Stimulated activated CD4-positive, alpha-beta T cell treated with anti-CD3 and anti-CD28 coated beads, Interleukin-4, amount 100 ng/mL, for 4 hours (primary cell): ENCODE measurements at regions not wholly inside any gene's neighbourhood (a gene's known extent, or its start where the extent isn't known, plus 50 kb on each side); places are given as distances from the start of the nearest gene placed in this dataset.
"Not testable (repeated sequence)": the region's sequence is repeated elsewhere in the genome, so short reads cannot be mapped to it uniquely, and the experiment has no call there.

Experiments
- DNase-seq, 2 experiments: peaks; one replicate each; pipeline ENCODE4 v3.0.0-alpha.2; 2020

GRCh38 chr1:20432341-20432740 lies 53.7 kb downstream of the CAMK2N1 start:
- no peak for DNase-seq

- DNase-seq, result no peak
These were observed 54.9 kb downstream of the CAMK2N1 start for GRCh38 chr1:20431176-20431460.

- DNase-seq, result peak; percentile 10 to 46
These were observed 55.4 kb downstream of the CAMK2N1 start for GRCh38 chr1:20430355-20431175.

DNA sequence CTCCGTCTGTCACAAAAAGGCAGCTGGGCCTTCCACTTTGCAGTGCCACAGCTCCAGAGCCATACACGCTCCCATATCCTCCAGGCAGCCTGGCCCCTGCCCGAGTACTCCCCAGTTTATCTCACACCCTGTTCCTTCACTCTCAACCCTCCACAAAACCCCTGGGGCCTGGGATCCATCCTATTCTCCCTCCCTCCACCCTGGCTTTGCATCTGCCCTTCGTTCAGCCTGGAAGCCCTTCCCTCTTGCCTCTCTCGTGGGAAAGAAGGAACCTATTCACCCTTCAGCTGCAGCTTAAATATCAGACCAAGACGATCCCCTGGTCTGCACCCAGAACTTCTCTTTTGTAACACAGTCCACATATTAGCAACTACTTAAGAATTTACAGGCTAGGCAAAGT lies 56.7 kb downstream of the CAMK2N1 start:
- no peak for DNase-seq

GRCh38 chr1:20428841-20429240 lies 57.2 kb downstream of the CAMK2N1 start:
- no peak for DNase-seq

- no peak for DNase-seq
These were observed 59.1 kb downstream of the CAMK2N1 start for GRCh38 chr1:20426923-20427322.

DNA sequence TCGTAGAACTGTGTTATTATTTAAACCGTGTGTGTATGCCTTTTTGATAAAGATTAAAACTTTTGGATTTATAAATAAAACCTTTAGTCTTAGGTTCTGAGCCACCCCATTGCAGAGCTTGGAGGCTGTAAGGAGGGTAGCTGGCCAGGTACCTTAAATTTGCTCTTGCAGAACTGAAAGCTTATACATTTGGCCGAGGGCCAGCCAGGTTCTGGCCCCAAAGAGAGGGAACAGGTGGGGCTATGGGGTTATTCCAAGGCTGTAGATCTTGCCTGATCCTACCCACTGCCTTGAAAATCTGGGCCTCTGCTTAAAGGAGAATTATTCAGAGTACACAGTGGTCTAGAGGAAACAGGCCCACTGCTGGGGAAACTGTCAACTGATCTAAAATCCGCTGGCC lies 59.6 kb downstream of the CAMK2N1 start:
- DNase-seq, result no peak

GRCh38 chr1:20425622-20426021 lies 60.4 kb downstream of the CAMK2N1 start:
- DNase-seq, result no peak

DNA sequence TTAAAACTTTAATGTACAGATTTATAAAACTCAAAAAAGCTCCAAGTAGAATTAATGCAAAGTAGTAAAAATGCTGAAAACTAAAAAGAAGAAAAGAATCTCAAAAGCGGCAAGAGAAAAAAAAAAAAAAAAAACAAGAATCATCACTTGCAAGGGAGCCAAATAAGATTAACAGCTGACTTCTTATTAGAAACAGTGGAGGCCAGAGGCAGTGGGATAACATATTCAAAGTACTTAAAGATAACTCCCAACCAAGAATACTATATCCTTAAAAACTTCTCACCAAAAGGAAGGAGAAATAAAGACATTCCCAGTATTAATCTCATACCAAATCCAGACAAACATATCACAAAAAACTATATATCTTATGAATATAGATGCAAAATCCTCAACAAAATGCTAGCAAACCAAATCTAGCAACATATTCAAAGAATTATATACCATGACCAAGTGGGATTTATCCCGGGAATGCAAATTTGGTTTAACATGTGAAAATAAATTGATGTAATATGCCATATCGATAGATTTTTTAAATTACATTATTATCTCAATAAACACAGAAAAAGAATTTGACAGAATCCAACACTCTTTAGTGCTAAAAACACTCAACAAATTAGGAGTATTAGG lies 62.7 kb downstream of the CAMK2N1 start:
- no peak for DNase-seq

GRCh38 chr1:20421441-20421840 lies 64.6 kb downstream of the CAMK2N1 start:
- DNase-seq, result no peak

DNA sequence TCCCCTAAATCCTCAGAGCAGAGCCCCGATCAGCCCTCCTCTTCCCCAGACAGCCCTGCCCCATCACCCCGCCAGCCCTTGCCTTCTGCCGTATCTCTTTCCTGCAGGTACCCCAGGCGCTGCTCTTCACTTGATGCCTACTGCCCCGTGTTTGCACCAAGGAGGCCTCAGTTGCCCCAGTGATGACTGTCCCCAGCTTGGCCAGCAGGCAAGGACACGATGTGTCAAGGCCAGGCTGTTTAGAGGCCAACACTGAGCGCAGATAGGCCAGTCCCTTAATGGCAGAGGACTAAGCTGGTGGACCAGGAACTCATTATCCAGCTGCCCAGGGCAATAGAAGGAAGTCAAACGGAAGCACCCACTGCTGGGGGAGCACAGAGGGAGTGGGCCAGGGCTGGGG lies 68.4 kb downstream of the CAMK2N1 start:
- DNase-seq, result no peak

GRCh38 chr1:20416706-20417105 lies 69.3 kb downstream of the CAMK2N1 start:
- no peak for DNase-seq

DNA sequence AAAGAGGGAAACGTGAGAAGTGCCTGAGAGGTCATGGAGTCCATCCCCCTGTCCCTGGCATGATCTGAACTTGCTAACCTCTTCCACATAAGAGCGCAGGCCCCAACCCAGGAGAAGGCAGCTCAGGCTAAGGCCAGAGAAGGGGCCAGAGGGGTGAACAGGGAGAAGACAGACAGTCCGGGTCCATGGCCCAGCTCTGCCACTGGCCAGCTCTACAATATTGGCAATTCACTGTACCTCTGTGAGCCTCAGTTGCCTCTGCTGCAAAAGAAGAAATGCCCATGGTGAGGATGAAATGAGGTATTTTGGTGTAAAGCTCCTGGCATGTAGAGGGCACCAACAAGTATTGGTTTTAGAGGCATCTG lies 72.3 kb downstream of the CAMK2N1 start:
- DNase-seq, result no peak

- no peak for DNase-seq
These were observed 72.8 kb downstream of the CAMK2N1 start for GRCh38 chr1:20413136-20413775.

GRCh38 chr1:20411196-20411980 lies 74.6 kb downstream of the CAMK2N1 start:
- no peak for DNase-seq

GRCh38 chr1:20410503-20410902 lies 75.5 kb downstream of the CAMK2N1 start:
- no peak for DNase-seq

DNA sequence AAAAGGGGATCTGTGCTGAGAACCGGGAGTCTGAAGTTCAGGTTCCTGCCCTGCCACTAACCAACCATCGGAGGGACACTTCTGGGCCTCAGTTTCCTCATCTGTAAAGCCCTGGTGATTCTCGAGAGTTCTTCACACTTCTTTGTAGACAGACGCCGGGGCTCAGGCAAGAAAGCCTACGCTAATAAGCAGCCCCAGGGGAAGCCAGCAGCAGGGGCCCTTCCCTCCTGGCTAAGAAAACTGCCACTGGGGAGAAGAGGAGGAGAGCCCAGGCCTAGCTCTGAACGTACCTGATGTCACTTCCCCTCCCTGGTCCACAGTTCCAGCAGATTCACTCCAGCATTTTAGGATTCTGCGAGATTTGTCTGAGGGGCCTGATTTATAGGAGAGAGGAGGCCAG lies 76.0 kb downstream of the CAMK2N1 start:
- no peak for DNase-seq

DNA sequence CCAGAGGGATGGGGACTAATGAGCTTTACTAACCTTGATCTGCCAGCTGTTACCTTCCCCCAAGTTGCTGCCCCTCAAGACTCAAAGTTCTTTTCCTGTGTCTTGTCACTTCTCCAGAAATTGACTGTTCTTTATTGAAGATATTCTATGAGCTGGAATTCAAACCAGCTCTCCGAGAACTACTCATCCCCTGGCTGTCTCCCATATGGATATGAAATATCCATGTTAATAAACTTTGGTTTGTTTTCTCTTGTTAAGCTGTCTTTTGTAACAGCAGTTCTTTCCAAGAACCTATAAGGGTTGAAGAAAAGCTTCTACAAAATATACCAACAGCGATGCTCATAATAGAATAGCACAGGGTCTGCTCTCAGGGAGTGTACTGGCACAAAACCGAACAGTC lies 77.0 kb downstream of the CAMK2N1 start:
- DNase-seq, result no peak

DNA sequence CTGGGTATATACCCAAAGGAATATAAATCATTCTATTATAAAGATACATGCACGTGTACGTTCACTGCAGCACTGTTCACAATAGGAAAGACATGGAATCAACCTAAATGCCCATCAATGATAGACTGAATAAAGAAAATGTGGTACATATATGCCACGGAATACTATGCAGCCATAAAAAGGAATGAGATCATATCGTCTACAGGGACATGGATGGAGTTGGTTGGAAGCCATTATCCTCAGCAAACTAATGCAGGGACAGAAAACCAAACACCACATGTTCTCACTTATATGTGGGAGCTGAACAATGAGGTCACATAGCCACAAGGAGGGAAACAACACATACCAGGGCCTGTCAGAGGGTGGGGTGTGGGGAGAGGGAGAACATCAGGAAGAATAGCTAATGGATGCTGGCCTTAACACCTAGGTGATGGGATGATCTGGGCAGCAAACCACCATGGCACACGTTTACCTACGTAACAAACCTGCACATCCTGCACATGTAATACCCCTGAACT lies 77.8 kb downstream of the CAMK2N1 start:
- DNase-seq, result not testable (repeated sequence)

GRCh38 chr1:20405893-20406604 lies 80.0 kb downstream of the CAMK2N1 start:
- DNase-seq, result no peak

- no peak for DNase-seq
These were observed 80.8 kb downstream of the CAMK2N1 start for GRCh38 chr1:20405051-20405754.
